Esophagus squamous epithelium (tissue), 4 donors: ENCODE measurements at regions not wholly inside any gene's neighbourhood (a gene's known extent, or its start where the extent isn't known, plus 50 kb on each side); places are given as distances from the start of the nearest gene placed in this dataset.

ENCODE experiments used
- CTCF ChIP-seq, 6 experiments: fragments of 450-650 bp in 4 of 6; fragments of 200-600 bp in 2 of 6; sonication (generic) in 2 of 6; IDR thresholded peaks; one replicate each; pipeline ENCODE4 v1.5.1; 2016 to 2019; ENCODE audit warnings: antibody characterized with exemption in 6 of 6, mild to moderate bottlenecking in 4 of 6, moderate library complexity in 4 of 6
- POLR2A ChIP-seq, 4 donors: fragments of 450-650 bp; IDR thresholded peaks; one replicate each; pipeline ENCODE4 v1.6.1; 2017; ENCODE audit warnings: antibody characterized with exemption in 4 of 4, mild to moderate bottlenecking in 4 of 4, moderate library complexity in 3 of 4

DNA sequence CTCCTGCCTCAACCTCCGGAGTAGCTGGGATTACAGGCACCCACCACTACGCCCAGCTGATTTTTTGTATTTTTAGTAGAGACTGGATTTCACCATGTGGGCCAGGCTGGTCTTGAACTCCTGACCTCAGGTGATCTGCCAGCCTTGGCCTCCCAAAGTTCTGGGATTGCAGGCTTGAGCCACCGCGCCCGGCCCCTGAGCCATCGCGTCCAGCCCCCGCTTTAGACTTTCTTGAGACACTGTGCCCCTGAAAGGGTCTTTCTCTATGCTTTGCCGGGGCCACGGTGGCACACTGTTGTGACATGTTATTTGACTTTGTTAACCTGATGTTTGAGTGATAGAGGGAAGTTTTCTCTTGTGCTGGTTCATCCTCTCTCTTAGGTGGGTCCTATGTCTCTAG is 186.4 kb downstream of the BTG1 start:
- no peak for TF ChIP-seq CTCF (IDR thresholded peaks at IDR 0.05)
- no peak for TF ChIP-seq POLR2A (IDR thresholded peaks at IDR 0.05)
